GM19043 (cell line): ENCODE measurements at regions not wholly inside any gene's neighbourhood (a gene's known extent, or its start where the extent isn't known, plus 50 kb on each side); places are given as distances from the start of the nearest gene placed in this dataset.

ENCODE experiments used
- ATAC-seq: cut with Tn5 transposase; IDR thresholded peaks from one replicate; pipeline ENCODE4 v1.9.1; 2021; ENCODE audit warnings: low read depth; ENCODE audit not compliant: unreplicated experiment

- ATAC-seq, result no peak
These were observed 137.3 kb upstream of the FRMD4A start for GRCh38 chr10:14468023-14468441.

- no peak for ATAC-seq
These were observed 135.5 kb upstream of the FRMD4A start for GRCh38 chr10:14466257-14466656.

GRCh38 chr10:14460447-14460846, 129.7 kb upstream of the FRMD4A start:
- no peak for ATAC-seq

- no peak for ATAC-seq
These were observed 128.9 kb upstream of the FRMD4A start for GRCh38 chr10:14459665-14460064.

- ATAC-seq, result no peak
These were observed 126.1 kb upstream of the FRMD4A start for GRCh38 chr10:14456870-14457266.

- ATAC-seq, result no peak
These were observed 125.6 kb upstream of the FRMD4A start for GRCh38 chr10:14456218-14456869.

GRCh38 chr10:14454629-14455028, 123.9 kb upstream of the FRMD4A start:
- ATAC-seq, result no peak

- no peak for ATAC-seq
These were observed 123.5 kb upstream of the FRMD4A start for GRCh38 chr10:14454206-14454605.

- no peak for ATAC-seq
These were observed 122.9 kb upstream of the FRMD4A start for GRCh38 chr10:14453593-14453992.

GRCh38 chr10:14451341-14451740, 120.6 kb upstream of the FRMD4A start:
- ATAC-seq, result no peak

- no peak for ATAC-seq
These were observed 119.3 kb upstream of the FRMD4A start for GRCh38 chr10:14450041-14450491.

GRCh38 chr10:14449293-14449815, 118.6 kb upstream of the FRMD4A start:
- ATAC-seq, result no peak

- no peak for ATAC-seq
These were observed 117.7 kb upstream of the FRMD4A start for GRCh38 chr10:14448197-14448990.

GRCh38 chr10:14447094-14447839, 116.5 kb upstream of the FRMD4A start:
- no peak for ATAC-seq

GRCh38 chr10:14439451-14440259, 108.9 kb upstream of the FRMD4A start:
- no peak for ATAC-seq

GRCh38 chr10:14438576-14438975, 107.9 kb upstream of the FRMD4A start:
- no peak for ATAC-seq

- ATAC-seq, result no peak
These were observed 107.3 kb upstream of the FRMD4A start for GRCh38 chr10:14438057-14438456.

- no peak for ATAC-seq
These were observed 105.4 kb upstream of the FRMD4A start for GRCh38 chr10:14435976-14436632.

- no peak for ATAC-seq
These were observed 102.4 kb upstream of the FRMD4A start for GRCh38 chr10:14433147-14433546.

- ATAC-seq, result no peak
These were observed 101.1 kb upstream of the FRMD4A start for GRCh38 chr10:14431868-14432267.
